GM13976 (cell line): ENCODE measurements at regions not wholly inside any gene's neighbourhood (a gene's known extent, or its start where the extent isn't known, plus 50 kb on each side); places are given as distances from the start of the nearest gene placed in this dataset.

Source experiments
- DNase-seq: peaks from one replicate; pipeline ENCODE4 v3.0.0; 2012; ENCODE audit warnings: low spot score
- in situ Hi-C: fragments of 300-500 bp; cut with MboI; formaldehyde crosslinking; loops from one replicate; pipeline ENCODE4 v1.12.0; 2022; ENCODE audit warnings: low sequenced_read_pairs, mixed read lengths, inconsistent platforms; ENCODE audit not compliant: unreplicated experiment
- TF ChIP-seq, protein P1 (sequence below): IDR thresholded peaks from 2 replicates; pipeline ENCODE4 v1.5.1; 2012; ENCODE audit warnings: borderline replicate concordance, mild to moderate bottlenecking; ENCODE audit not compliant: insufficient read depth; ENCODE audit errors: extremely low read depth, missing control alignments, control extremely low read depth

DNA sequence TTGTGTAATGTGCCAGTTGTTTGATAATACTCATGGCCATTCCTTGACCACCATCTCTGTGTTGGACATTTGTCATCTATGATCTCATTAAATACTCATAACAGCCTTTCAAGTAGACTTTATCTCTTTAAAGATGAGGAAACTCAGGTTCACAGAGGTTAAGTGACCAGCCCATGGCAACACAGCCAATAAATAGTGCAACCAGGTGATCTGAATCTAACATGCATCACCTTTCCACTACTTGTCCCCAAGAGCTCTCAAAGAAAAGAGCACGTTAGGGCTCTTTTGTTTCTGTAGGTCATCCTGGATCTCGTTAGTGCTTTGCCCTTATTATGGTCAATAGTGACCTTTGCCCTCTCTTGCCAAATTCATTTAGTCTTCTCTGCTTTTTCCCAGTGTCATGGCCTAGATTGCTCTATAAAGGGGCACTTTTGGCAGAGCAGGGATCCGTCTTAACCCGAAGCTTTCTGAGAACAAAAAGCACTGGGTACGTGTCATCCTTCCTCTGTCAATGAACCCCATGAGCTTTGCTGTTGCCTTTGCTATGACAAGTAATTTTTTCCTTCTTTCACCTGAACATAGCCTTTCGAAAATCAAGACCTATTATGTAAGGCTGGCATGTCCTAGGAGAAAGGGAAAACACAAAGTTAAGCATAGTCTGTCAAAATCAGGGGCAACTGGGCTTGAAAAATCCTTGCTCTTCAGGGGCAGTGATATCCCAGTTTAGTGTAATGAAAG lies 88.0 kb upstream of the PLXNA2 start:
- in situ Hi-C loops: no loop called here
- no peak for DNase-seq
- TF ChIP-seq, protein P1, sequence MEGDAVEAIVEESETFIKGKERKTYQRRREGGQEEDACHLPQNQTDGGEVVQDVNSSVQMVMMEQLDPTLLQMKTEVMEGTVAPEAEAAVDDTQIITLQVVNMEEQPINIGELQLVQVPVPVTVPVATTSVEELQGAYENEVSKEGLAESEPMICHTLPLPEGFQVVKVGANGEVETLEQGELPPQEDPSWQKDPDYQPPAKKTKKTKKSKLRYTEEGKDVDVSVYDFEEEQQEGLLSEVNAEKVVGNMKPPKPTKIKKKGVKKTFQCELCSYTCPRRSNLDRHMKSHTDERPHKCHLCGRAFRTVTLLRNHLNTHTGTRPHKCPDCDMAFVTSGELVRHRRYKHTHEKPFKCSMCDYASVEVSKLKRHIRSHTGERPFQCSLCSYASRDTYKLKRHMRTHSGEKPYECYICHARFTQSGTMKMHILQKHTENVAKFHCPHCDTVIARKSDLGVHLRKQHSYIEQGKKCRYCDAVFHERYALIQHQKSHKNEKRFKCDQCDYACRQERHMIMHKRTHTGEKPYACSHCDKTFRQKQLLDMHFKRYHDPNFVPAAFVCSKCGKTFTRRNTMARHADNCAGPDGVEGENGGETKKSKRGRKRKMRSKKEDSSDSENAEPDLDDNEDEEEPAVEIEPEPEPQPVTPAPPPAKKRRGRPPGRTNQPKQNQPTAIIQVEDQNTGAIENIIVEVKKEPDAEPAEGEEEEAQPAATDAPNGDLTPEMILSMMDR: no peak

DNA sequence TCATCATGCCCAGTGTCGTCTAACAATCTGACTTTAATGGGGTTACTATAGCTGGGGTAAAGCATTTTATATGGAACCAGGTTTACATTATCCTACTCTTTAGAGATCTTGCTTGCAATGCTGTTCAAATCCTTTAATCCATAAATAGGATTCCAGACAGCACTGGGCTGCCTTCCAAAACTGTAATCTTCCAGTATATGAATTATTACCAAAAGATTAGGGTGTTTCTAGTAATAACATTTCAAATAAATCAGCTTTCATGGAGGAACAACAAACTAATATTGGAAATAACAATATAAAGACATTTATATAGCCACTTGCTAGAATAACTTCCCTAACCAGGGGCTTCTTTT lies 88.6 kb upstream of the PLXNA2 start:
- no peak for DNase-seq
- TF ChIP-seq, protein P1: no peak
- in situ Hi-C loops: no loop called here

DNA sequence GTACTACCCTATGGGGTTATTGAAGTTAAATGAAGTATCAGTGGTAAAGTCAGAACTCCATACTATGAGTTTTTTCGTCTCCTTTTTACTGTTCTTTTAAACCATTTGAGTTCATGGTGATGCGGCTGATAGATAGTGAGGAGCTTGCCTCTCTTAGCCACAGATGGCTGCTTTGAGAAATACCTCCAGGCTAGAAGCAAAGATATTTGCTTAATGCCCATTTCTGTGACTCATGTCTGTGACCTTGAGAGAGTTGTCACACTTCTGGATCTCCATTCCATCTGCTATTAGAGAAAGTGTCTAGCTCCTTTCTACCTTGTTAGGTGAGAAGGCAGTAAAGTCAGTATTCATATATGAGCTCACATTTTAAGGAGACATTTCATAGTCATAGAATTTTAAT lies 89.5 kb upstream of the PLXNA2 start:
- DNase-seq: no peak
- TF ChIP-seq, protein P1: no peak
- in situ Hi-C loops: no loop called here

DNA sequence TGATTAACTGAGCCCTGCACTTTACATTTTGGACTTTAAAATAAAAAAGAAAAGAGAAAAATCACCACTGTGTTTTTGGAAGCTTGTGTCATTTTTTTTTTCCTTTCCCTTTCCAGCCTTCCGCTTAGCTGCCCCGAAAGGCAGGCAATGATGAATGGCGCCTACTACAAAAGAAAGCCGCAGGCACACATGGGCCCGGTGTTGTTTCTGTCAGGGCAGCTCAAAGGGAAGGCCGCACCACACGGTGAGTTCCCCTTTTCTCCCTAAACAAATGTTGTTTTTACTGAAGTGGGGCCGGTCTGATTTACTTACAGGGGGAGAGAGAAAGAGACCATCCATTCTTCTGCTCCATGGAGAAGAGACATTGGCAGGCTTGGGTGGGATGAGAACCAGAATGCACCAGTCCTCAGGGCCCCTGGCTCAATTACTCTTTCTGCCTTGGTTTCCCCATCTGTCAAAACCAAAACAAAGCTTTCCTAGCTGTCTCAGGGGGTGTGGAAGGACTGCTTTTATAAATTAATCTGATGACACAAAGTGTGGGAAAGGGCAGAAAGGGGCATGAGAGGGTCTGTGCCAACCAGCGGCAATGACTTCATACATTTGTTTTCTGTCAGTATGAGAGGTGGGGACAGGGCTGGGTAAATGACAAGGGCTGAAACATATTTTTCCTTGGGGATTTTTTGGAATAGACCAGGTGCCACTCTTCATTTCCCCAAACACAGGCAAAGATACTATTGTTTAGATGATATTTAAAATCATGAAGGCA lies 91.4 kb upstream of the PLXNA2 start:
- in situ Hi-C loops: no loop called here
- TF ChIP-seq, protein P1: no peak
- no peak for DNase-seq

DNA sequence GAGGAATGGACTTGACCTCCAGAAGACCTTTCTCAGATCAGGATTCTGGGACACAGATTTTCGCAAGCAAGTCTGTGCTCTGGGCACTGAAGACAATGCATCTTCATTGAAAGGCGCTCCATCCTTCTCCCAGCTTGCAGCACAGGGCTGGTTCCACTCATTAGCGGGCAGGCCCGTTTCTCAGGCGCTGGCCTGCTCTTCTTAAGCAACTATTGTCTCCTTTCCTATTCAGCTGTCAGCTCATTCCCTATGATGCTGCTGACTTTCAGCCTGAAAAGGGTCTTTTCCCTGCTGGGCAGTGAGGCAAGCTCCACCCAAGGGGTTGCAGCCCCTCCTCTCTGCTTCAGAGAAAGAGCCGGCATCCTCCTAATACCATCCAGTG lies 91.9 kb upstream of the PLXNA2 start:
- in situ Hi-C loops: no loop called here
- TF ChIP-seq, protein P1: no peak
- no peak for DNase-seq

DNA sequence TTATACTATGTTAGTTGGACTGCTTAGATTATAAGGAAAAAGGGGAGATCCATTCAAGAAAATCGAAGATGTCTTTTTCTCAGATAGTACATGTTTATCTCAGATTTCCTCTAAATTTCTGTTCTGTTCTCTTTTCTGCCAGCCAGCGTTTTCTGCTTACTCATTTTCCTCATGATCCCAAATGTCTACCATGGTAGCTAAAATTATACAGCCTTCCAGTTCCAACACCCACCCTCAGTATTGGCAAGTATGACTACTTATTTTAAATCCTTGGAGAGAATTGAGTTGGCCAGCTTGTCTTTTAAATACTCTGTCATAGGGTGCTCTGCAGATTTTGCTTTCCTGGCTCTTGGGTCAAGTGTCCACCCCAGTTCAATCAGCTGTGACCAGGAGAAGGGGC lies 95.7 kb upstream of the PLXNA2 start:
- TF ChIP-seq, protein P1: no peak
- in situ Hi-C loops: no loop called here
- DNase-seq: no peak
